Stimulated activated memory B cell treated with anti-CD40 and anti-IgM and Interleukin-4, amounts not matched to agents 10 μg/mL and 1 μg/mL and 100 μg/mL, for 72 hours (primary cell): ENCODE measurements at regions not wholly inside any gene's neighbourhood (a gene's known extent, or its start where the extent isn't known, plus 50 kb on each side); places are given as distances from the start of the nearest gene placed in this dataset.
"Not testable (repeated sequence)": the region's sequence is repeated elsewhere in the genome, so short reads cannot be mapped to it uniquely, and the experiment has no call there.

ENCODE experiments used
- ATAC-seq: fragments of 150-1000 bp; cut with Tn5 transposase; 2 replicates; pipeline ENCODE4 v1.10.0; 2021
- H3K27ac Mint-ChIP-seq: one replicate; pipeline ENCODE4 v1.8.0; 2022; ENCODE audit warnings: mild to moderate bottlenecking, mixed read lengths
- H3K27me3 Mint-ChIP-seq: one replicate; pipeline ENCODE4 v1.8.0; 2022; ENCODE audit warnings: mixed read lengths
- H3K36me3 Mint-ChIP-seq: one replicate; pipeline ENCODE4 v1.8.0; 2022; ENCODE audit warnings: mixed read lengths
- H3K4me1 Mint-ChIP-seq: one replicate; pipeline ENCODE4 v1.8.0; 2022; ENCODE audit warnings: mixed read lengths
- H3K4me3 Mint-ChIP-seq: one replicate; pipeline ENCODE4 v1.8.0; 2022; ENCODE audit warnings: mild to moderate bottlenecking, moderate library complexity, mixed read lengths
- H3K9me3 Mint-ChIP-seq: one replicate; pipeline ENCODE4 v1.8.0; 2022; ENCODE audit warnings: mixed read lengths

- Mint-ChIP-seq H3K27me3 (no peaks in the 10 kb centered on the region), H3K9me3 (peaks cover 3% of the 10 kb centered on the region), H3K4me3 (no peak overlapping the region), H3K36me3 (no peaks in the 10 kb centered on the region), H3K27ac (no peak overlapping the region), H3K4me1 (no peaks in the 10 kb centered on the region)
- no peak for ATAC-seq
These were observed 889.1 kb downstream of the TAF11L14 start for GRCh38 chr5:18523380-18523779.

- no peaks in the 10 kb centered on the region for H3K9me3 Mint-ChIP-seq
- H3K4me3 Mint-ChIP-seq, result no peak overlapping the region
- H3K4me1 Mint-ChIP-seq, result no peaks in the 10 kb centered on the region
- no peaks in the 10 kb centered on the region for H3K36me3 Mint-ChIP-seq
- peak; percentile 59 for ATAC-seq
- no peak overlapping the region for H3K27ac Mint-ChIP-seq
- no peaks in the 10 kb centered on the region for H3K27me3 Mint-ChIP-seq
These were observed 892.6 kb downstream of the TAF11L14 start for GRCh38 chr5:18526792-18527405.

GRCh38 chr5:18533137-18533536, 898.9 kb downstream of the TAF11L14 start:
- Mint-ChIP-seq H3K9me3 (no peaks in the 10 kb centered on the region), H3K4me3 (no peak overlapping the region)

GRCh38 chr5:18534119-18534518, 899.9 kb downstream of the TAF11L14 start:
- Mint-ChIP-seq H3K4me3 (no peak overlapping the region), H3K36me3 (no peaks in the 10 kb centered on the region), H3K27ac (no peak overlapping the region), H3K27me3 (no peaks in the 10 kb centered on the region), H3K9me3 (no peaks in the 10 kb centered on the region), H3K4me1 (no peaks in the 10 kb centered on the region)
- ATAC-seq, result no peak

More at GRCh38 chr5:18533137-18533536, 898.9 kb downstream of the TAF11L14 start:
- ATAC-seq, result no peak
- H3K27me3 Mint-ChIP-seq, result no peaks in the 10 kb centered on the region
- H3K4me1 Mint-ChIP-seq, result no peaks in the 10 kb centered on the region
- H3K27ac Mint-ChIP-seq, result no peak overlapping the region
- no peaks in the 10 kb centered on the region for H3K36me3 Mint-ChIP-seq

- ATAC-seq, H3K27ac Mint-ChIP-seq: not testable (repeated sequence)
These were observed 901.5 kb downstream of the TAF11L14 start for GRCh38 chr5:18535753-18536152.

GRCh38 chr5:18544421-18544820, 910.2 kb downstream of the TAF11L14 start:
- H3K36me3 Mint-ChIP-seq, result no peaks in the 10 kb centered on the region
- no peak overlapping the region for H3K27ac Mint-ChIP-seq
- peaks cover 3% of the 10 kb centered on the region for H3K9me3 Mint-ChIP-seq
- no peak overlapping the region for H3K4me3 Mint-ChIP-seq
- no peaks in the 10 kb centered on the region for H3K4me1 Mint-ChIP-seq
- ATAC-seq, result no peak
- H3K27me3 Mint-ChIP-seq, result no peaks in the 10 kb centered on the region

More at GRCh38 chr5:18535753-18536152, 901.5 kb downstream of the TAF11L14 start:
- not testable (repeated sequence) for H3K4me3 Mint-ChIP-seq, H3K9me3 Mint-ChIP-seq, H3K27me3 Mint-ChIP-seq, H3K4me1 Mint-ChIP-seq, H3K36me3 Mint-ChIP-seq

- no peak for ATAC-seq
- no peaks in the 10 kb centered on the region for H3K4me1 Mint-ChIP-seq
- no peak overlapping the region for H3K27ac Mint-ChIP-seq
- H3K27me3 Mint-ChIP-seq, result no peaks in the 10 kb centered on the region
- H3K36me3 Mint-ChIP-seq, result no peaks in the 10 kb centered on the region
- no peak overlapping the region for H3K4me3 Mint-ChIP-seq
- H3K9me3 Mint-ChIP-seq, result peaks cover 9% of the 10 kb centered on the region
These were observed 912.3 kb downstream of the TAF11L14 start for GRCh38 chr5:18546591-18546990.

- no peak overlapping the region for H3K27ac Mint-ChIP-seq
- peaks cover 9% of the 10 kb centered on the region for H3K9me3 Mint-ChIP-seq
- no peak for ATAC-seq
- H3K36me3 Mint-ChIP-seq, result no peaks in the 10 kb centered on the region
- no peaks in the 10 kb centered on the region for H3K4me1 Mint-ChIP-seq
- no peaks in the 10 kb centered on the region for H3K27me3 Mint-ChIP-seq
- no peak overlapping the region for H3K4me3 Mint-ChIP-seq
These were observed 917.5 kb downstream of the TAF11L14 start for GRCh38 chr5:18551716-18552115.

GRCh38 chr5:18553269-18553668, 919.0 kb downstream of the TAF11L14 start:
- H3K27me3 Mint-ChIP-seq, result no peaks in the 10 kb centered on the region
- peaks cover 9% of the 10 kb centered on the region for H3K9me3 Mint-ChIP-seq
- no peak overlapping the region for H3K27ac Mint-ChIP-seq
- H3K4me1 Mint-ChIP-seq, result no peaks in the 10 kb centered on the region
- no peak for ATAC-seq
- H3K36me3 Mint-ChIP-seq, result no peaks in the 10 kb centered on the region
- H3K4me3 Mint-ChIP-seq, result no peak overlapping the region

- H3K9me3 Mint-ChIP-seq, result no peaks in the 10 kb centered on the region
- no peaks in the 10 kb centered on the region for H3K4me1 Mint-ChIP-seq
- no peaks in the 10 kb centered on the region for H3K36me3 Mint-ChIP-seq
- H3K4me3 Mint-ChIP-seq, result no peak overlapping the region
- H3K27ac Mint-ChIP-seq, result no peak overlapping the region
- no peaks in the 10 kb centered on the region for H3K27me3 Mint-ChIP-seq
- no peak for ATAC-seq
These were observed 926.3 kb downstream of the TAF11L14 start for GRCh38 chr5:18560602-18561001.

- no peaks in the 10 kb centered on the region for H3K27me3 Mint-ChIP-seq
- no peaks in the 10 kb centered on the region for H3K36me3 Mint-ChIP-seq
- no peak overlapping the region for H3K4me3 Mint-ChIP-seq
- no peaks in the 10 kb centered on the region for H3K4me1 Mint-ChIP-seq
- no peak overlapping the region for H3K27ac Mint-ChIP-seq
- no peaks in the 10 kb centered on the region for H3K9me3 Mint-ChIP-seq
- ATAC-seq, result no peak
These were observed 929.6 kb downstream of the TAF11L14 start for GRCh38 chr5:18563853-18564252.

GRCh38 chr5:18566671-18567070, 932.4 kb downstream of the TAF11L14 start:
- H3K36me3 Mint-ChIP-seq, result no peaks in the 10 kb centered on the region
- H3K27ac Mint-ChIP-seq, result no peak overlapping the region
- no peaks in the 10 kb centered on the region for H3K27me3 Mint-ChIP-seq
- H3K4me3 Mint-ChIP-seq, result no peak overlapping the region
- H3K4me1 Mint-ChIP-seq, result no peaks in the 10 kb centered on the region
- H3K9me3 Mint-ChIP-seq, result peaks cover 2% of the 10 kb centered on the region
- ATAC-seq, result no peak

- Mint-ChIP-seq H3K27me3 (no peaks in the 10 kb centered on the region), H3K4me3 (no peak overlapping the region), H3K9me3 (peaks cover 2% of the 10 kb centered on the region), H3K27ac (no peak overlapping the region), H3K4me1 (no peaks in the 10 kb centered on the region), H3K36me3 (no peaks in the 10 kb centered on the region)
- ATAC-seq, result no peak
These were observed 942.3 kb downstream of the TAF11L14 start for GRCh38 chr5:18576586-18576985.

- Mint-ChIP-seq H3K4me3 (no peak overlapping the region), H3K36me3 (no peaks in the 10 kb centered on the region), H3K27ac (no peak overlapping the region), H3K27me3 (no peaks in the 10 kb centered on the region), H3K9me3 (no peaks in the 10 kb centered on the region), H3K4me1 (no peaks in the 10 kb centered on the region)
- ATAC-seq, result no peak
These were observed 966.9 kb downstream of the TAF11L14 start for GRCh38 chr5:18601185-18601584.

- no peak for ATAC-seq
- H3K27me3 Mint-ChIP-seq, result no peaks in the 10 kb centered on the region
- H3K4me1 Mint-ChIP-seq, result no peaks in the 10 kb centered on the region
- H3K4me3 Mint-ChIP-seq, result no peak overlapping the region
- H3K9me3 Mint-ChIP-seq, result no peaks in the 10 kb centered on the region
- H3K27ac Mint-ChIP-seq, result no peak overlapping the region
- H3K36me3 Mint-ChIP-seq, result no peaks in the 10 kb centered on the region
These were observed 968.1 kb downstream of the TAF11L14 start for GRCh38 chr5:18602402-18602801.

- no peaks in the 10 kb centered on the region for H3K4me1 Mint-ChIP-seq
- ATAC-seq, result no peak
- no peak overlapping the region for H3K4me3 Mint-ChIP-seq
- H3K27me3 Mint-ChIP-seq, result no peaks in the 10 kb centered on the region
- H3K9me3 Mint-ChIP-seq, result no peaks in the 10 kb centered on the region
- H3K27ac Mint-ChIP-seq, result no peak overlapping the region
- no peaks in the 10 kb centered on the region for H3K36me3 Mint-ChIP-seq
These were observed 970.9 kb downstream of the TAF11L14 start for GRCh38 chr5:18605186-18605585.

GRCh38 chr5:18607570-18607969, 973.3 kb downstream of the TAF11L14 start:
- Mint-ChIP-seq H3K27ac (no peak overlapping the region), H3K36me3 (no peaks in the 10 kb centered on the region), H3K9me3 (no peaks in the 10 kb centered on the region), H3K4me1 (no peaks in the 10 kb centered on the region), H3K4me3 (no peak overlapping the region), H3K27me3 (no peaks in the 10 kb centered on the region)
- no peak for ATAC-seq
